ENCODE measurements at regions not wholly inside any gene's neighbourhood (a gene's known extent, or its start where the extent isn't known, plus 50 kb on each side); places are given as distances from the start of the nearest gene placed in this dataset.

DNA sequence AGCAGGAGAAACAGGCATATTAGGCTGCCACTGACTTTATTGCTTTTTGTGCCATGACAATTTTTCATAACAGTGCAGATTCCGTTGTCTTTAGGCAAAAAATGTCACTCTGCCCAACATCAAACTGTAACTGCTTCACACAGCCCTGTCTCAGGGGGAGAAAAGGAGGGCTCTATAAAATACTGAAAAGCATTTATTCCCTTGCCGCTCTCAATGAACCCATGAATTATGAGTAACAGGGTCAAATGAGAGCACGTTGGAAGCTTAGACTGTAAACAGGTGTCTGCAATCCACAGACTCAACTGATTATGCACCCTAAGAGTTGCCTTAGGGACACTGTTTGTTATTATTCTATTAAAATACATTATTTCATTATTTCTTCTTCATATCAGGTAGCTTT is 292.1 kb upstream of the FMN2 start:
- TF ChIP-seq, protein P1, sequence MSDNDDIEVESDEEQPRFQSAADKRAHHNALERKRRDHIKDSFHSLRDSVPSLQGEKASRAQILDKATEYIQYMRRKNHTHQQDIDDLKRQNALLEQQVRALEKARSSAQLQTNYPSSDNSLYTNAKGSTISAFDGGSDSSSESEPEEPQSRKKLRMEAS (CRISPR knock-in tag; IDR thresholded peaks at IDR 0.05): no peak
- no peak for TF ChIP-seq ZNF263 (CRISPR knock-in tag; IDR thresholded peaks at IDR 0.05; ENCODE audit: low read depth)
- TF ChIP-seq, protein P2, sequence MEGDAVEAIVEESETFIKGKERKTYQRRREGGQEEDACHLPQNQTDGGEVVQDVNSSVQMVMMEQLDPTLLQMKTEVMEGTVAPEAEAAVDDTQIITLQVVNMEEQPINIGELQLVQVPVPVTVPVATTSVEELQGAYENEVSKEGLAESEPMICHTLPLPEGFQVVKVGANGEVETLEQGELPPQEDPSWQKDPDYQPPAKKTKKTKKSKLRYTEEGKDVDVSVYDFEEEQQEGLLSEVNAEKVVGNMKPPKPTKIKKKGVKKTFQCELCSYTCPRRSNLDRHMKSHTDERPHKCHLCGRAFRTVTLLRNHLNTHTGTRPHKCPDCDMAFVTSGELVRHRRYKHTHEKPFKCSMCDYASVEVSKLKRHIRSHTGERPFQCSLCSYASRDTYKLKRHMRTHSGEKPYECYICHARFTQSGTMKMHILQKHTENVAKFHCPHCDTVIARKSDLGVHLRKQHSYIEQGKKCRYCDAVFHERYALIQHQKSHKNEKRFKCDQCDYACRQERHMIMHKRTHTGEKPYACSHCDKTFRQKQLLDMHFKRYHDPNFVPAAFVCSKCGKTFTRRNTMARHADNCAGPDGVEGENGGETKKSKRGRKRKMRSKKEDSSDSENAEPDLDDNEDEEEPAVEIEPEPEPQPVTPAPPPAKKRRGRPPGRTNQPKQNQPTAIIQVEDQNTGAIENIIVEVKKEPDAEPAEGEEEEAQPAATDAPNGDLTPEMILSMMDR (IDR thresholded peaks at IDR 0.05): no peak
- TF ChIP-seq SP1 (CRISPR knock-in tag; conservative IDR thresholded peaks at IDR 0.05): no peak
- no peak for TF ChIP-seq ZNF416 (CRISPR knock-in tag; IDR thresholded peaks at IDR 0.05)

Measured in WTC11 (cell line).